ENCODE measurements at regions not wholly inside any gene's neighbourhood (a gene's known extent, or its start where the extent isn't known, plus 50 kb on each side); places are given as distances from the start of the nearest gene placed in this dataset.

- H3K27ac Mint-ChIP-seq, result no peak overlapping the region
- intact Hi-C loops (cut with micrococcal nuclease), result no loop called here
Measured at GRCh38 chr2:40820319-40820718, 368.4 kb upstream of the SLC8A1 start.

GRCh38 chr2:40823478-40823877 lies 371.6 kb upstream of the SLC8A1 start:
- no peaks in the 10 kb centered on the region for H3K27me3 Mint-ChIP-seq

More at GRCh38 chr2:40820319-40820718, 368.4 kb upstream of the SLC8A1 start:
- Mint-ChIP-seq H3K4me3 (no peak overlapping the region), H3K4me1 (peaks cover 1% of the 10 kb centered on the region), H3K27me3 (no peaks in the 10 kb centered on the region), H3K9me3 (no peaks in the 10 kb centered on the region), H3K36me3 (ENCODE audit: low read depth) (no peaks in the 10 kb centered on the region)
- DNase-seq, result no peak

DNA sequence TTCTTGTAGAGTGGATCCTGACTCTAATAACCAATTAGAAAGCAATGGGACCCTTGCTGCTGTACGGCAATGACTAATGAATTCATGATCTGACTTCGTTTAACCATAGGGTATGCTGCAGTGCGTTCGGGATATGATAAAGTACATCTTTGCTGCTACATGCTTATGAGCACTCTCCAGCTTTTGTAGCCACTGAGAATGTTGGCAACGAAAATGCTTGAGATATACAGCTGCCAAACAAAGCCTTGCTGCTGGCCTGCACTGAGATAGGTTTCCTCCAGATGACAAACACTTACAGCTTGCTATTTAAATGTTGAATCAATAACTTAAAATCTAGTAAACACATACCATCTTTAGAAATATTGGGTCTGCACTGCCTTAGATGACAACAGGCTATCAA lies 372.4 kb upstream of the SLC8A1 start:
- Mint-ChIP-seq H3K4me1 (peaks cover 1% of the 10 kb centered on the region), H3K27me3 (no peaks in the 10 kb centered on the region), H3K27ac (no peak overlapping the region), H3K4me3 (no peak overlapping the region), H3K9me3 (no peaks in the 10 kb centered on the region), H3K36me3 (ENCODE audit: low read depth) (no peaks in the 10 kb centered on the region)
- intact Hi-C loops (cut with micrococcal nuclease), result no loop called here
- no peak for DNase-seq

More at GRCh38 chr2:40823478-40823877, 371.6 kb upstream of the SLC8A1 start:
- no peak for DNase-seq
- intact Hi-C loops (cut with micrococcal nuclease), result no loop called here
- H3K9me3 Mint-ChIP-seq, result no peaks in the 10 kb centered on the region
- no peaks in the 10 kb centered on the region for H3K36me3 Mint-ChIP-seq (ENCODE audit: low read depth)
- no peak overlapping the region for H3K27ac Mint-ChIP-seq
- peaks cover 1% of the 10 kb centered on the region for H3K4me1 Mint-ChIP-seq
- H3K4me3 Mint-ChIP-seq, result no peak overlapping the region

- no peaks in the 10 kb centered on the region for H3K36me3 Mint-ChIP-seq (ENCODE audit: low read depth)
- DNase-seq, result no peak
- no peaks in the 10 kb centered on the region for H3K27me3 Mint-ChIP-seq
- peaks cover 1% of the 10 kb centered on the region for H3K4me1 Mint-ChIP-seq
- H3K27ac Mint-ChIP-seq, result no peak overlapping the region
- H3K9me3 Mint-ChIP-seq, result no peaks in the 10 kb centered on the region
- intact Hi-C loops (cut with micrococcal nuclease), result no loop called here
- no peak overlapping the region for H3K4me3 Mint-ChIP-seq
Measured at GRCh38 chr2:40827392-40827791, 375.5 kb upstream of the SLC8A1 start.

GRCh38 chr2:40831321-40831873 lies 379.5 kb upstream of the SLC8A1 start:
- intact Hi-C loops (cut with micrococcal nuclease), result no loop called here
- H3K4me3 Mint-ChIP-seq, result no peak overlapping the region

DNA sequence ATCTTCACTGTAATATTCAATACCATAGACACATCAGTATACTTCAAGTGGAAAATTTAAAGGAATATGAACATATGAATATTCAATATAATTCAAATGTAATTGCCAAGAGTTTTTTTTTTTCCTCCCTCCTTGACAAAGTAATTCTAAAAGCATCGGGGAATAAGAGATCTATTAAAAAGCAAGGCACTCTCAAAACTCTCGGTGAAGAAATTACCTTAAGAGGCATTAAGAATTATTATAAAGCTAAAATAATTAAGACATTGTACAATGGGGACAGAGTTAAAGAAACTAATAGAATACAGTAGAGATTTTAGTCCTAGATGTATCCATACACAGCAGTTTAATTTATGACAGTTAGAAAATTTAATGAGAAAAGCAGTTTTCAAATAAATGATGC lies 390.0 kb upstream of the SLC8A1 start:
- intact Hi-C loops (cut with micrococcal nuclease), result no loop called here
- no peaks in the 10 kb centered on the region for H3K27me3 Mint-ChIP-seq
- H3K9me3 Mint-ChIP-seq, result no peaks in the 10 kb centered on the region
- no peak for DNase-seq
- H3K36me3 Mint-ChIP-seq (ENCODE audit: low read depth), result no peaks in the 10 kb centered on the region
- no peaks in the 10 kb centered on the region for H3K4me1 Mint-ChIP-seq
- H3K4me3 Mint-ChIP-seq, result no peak overlapping the region
- no peak overlapping the region for H3K27ac Mint-ChIP-seq

More at GRCh38 chr2:40831321-40831873, 379.5 kb upstream of the SLC8A1 start:
- Mint-ChIP-seq H3K9me3 (peaks cover 6% of the 10 kb centered on the region), H3K27ac (no peak overlapping the region), H3K4me1 (no peaks in the 10 kb centered on the region), H3K36me3 (ENCODE audit: low read depth) (no peaks in the 10 kb centered on the region), H3K27me3 (no peaks in the 10 kb centered on the region)
- no peak for DNase-seq

- Mint-ChIP-seq H3K9me3 (no peaks in the 10 kb centered on the region), H3K27me3 (no peaks in the 10 kb centered on the region), H3K27ac (no peak overlapping the region), H3K4me1 (no peaks in the 10 kb centered on the region), H3K4me3 (no peak overlapping the region), H3K36me3 (ENCODE audit: low read depth) (no peaks in the 10 kb centered on the region)
- DNase-seq, result no peak
- intact Hi-C loops (cut with micrococcal nuclease), result no loop called here
Measured at GRCh38 chr2:40844353-40845277, 392.7 kb upstream of the SLC8A1 start.

DNA sequence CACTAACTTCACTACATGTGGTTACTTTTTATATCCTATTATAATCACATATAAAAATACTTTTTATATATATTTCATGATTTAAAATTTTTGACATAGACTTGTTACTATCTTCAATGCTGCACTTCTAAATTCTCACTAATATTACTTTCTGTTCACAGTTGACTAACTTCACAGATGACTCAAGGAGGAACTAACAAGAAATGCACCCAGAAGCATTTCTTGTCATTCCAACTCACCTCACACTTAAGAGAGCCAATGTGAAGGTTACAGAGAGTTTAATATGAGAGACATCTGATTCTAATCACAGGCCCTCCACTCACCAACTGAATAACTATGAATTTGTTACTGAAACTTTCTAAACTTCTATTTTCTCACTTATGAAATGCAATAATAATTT lies 399.8 kb upstream of the SLC8A1 start:
- no peaks in the 10 kb centered on the region for H3K9me3 Mint-ChIP-seq
- H3K4me3 Mint-ChIP-seq, result no peak overlapping the region
- H3K27me3 Mint-ChIP-seq, result no peaks in the 10 kb centered on the region
- H3K27ac Mint-ChIP-seq, result no peak overlapping the region
- intact Hi-C loops (cut with micrococcal nuclease), result no loop called here
- no peaks in the 10 kb centered on the region for H3K4me1 Mint-ChIP-seq
- no peaks in the 10 kb centered on the region for H3K36me3 Mint-ChIP-seq (ENCODE audit: low read depth)
- DNase-seq, result no peak

DNA sequence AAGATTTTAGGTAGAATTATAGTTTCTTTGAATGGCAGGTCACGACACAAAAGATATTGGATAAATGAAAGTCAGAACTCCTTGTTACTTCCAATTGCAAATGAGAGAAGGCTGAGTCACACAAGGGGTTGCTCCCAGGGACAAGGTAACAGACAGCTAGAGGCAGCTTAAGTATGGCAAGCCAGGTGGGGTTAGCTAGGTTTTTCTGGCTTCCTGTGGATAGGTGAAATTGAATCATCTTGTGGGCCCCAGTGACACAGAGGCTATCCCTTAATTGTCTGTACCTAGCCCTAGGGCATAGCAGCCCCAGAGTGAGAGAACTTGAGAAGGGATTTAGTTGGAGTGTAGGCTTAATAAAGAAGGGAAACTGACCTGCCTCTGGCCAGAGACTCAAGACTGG lies 407.7 kb upstream of the SLC8A1 start:
- intact Hi-C loops (cut with micrococcal nuclease), result no loop called here
- H3K27me3 Mint-ChIP-seq, result no peaks in the 10 kb centered on the region
- H3K9me3 Mint-ChIP-seq, result no peaks in the 10 kb centered on the region
- H3K4me3 Mint-ChIP-seq, result no peak overlapping the region
- no peaks in the 10 kb centered on the region for H3K4me1 Mint-ChIP-seq
- no peaks in the 10 kb centered on the region for H3K36me3 Mint-ChIP-seq (ENCODE audit: low read depth)
- DNase-seq, result no peak
- H3K27ac Mint-ChIP-seq, result no peak overlapping the region

DNA sequence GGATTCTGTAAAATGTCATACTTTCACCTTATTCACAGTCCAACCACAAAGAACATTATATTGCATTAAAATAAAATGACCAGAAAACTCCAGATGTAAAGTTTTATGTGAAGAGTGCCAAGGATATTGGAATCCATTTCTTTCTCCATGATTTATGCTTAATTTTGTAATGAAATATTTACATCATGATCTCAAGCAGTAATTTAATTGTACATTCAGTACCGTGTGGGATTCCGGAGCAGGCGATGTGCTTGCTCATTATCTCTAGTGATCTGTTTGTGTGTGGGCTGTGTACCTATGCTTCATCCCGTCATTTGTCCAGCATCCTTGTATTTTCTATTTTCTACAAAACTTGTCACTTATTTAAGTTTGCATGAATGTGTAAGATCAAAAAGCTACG lies 415.9 kb upstream of the SLC8A1 start:
- Mint-ChIP-seq H3K9me3 (no peaks in the 10 kb centered on the region), H3K4me3 (no peak overlapping the region), H3K4me1 (no peaks in the 10 kb centered on the region), H3K36me3 (ENCODE audit: low read depth) (no peaks in the 10 kb centered on the region), H3K27me3 (no peaks in the 10 kb centered on the region), H3K27ac (no peak overlapping the region)
- intact Hi-C loops (cut with micrococcal nuclease), result no loop called here
- DNase-seq, result no peak

DNA sequence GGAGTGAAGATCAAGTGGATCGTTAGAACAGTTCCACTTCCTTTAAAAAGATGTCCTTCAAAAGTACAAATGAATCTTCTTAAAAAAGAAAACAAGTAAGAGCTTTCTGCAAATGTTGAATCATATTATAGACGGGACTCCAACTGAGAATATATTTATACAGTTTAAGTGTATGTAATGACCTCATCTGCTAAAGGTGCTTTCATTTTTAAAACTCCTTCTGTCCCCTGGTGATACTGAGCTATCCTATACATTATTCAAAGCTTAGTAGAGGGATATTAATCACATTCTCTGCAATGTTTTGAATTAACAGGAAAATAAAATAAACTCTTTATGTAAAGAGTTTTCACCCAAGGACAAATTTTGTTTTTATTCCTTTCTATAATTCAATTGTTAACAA lies 420.7 kb upstream of the SLC8A1 start:
- Mint-ChIP-seq H3K9me3 (no peaks in the 10 kb centered on the region), H3K4me3 (no peak overlapping the region), H3K4me1 (no peaks in the 10 kb centered on the region), H3K27me3 (no peaks in the 10 kb centered on the region), H3K36me3 (ENCODE audit: low read depth) (no peaks in the 10 kb centered on the region), H3K27ac (no peak overlapping the region)
- intact Hi-C loops (cut with micrococcal nuclease), result no loop called here
- DNase-seq, result no peak

DNA sequence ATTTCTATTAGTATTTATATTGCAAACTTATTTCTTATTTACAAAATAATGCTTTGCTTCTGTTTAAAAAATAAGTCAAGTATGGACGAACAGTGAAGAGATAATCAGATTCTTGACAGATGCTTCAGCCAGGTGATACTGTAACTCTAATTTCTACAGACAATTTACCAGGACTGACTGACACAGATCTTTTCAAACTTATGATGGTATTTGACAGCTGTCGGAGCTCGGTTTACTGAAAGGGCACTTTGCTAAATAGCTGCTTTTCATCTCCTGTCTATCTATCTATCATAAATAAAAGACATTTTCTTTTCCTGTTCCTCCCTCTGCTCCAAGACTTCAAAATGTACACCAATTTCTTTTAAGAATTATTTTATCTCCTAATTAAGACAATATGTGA lies 422.5 kb upstream of the SLC8A1 start:
- Mint-ChIP-seq H3K27ac (no peak overlapping the region), H3K4me3 (no peak overlapping the region), H3K27me3 (no peaks in the 10 kb centered on the region), H3K4me1 (no peaks in the 10 kb centered on the region), H3K36me3 (ENCODE audit: low read depth) (no peaks in the 10 kb centered on the region), H3K9me3 (no peaks in the 10 kb centered on the region)
- no peak for DNase-seq
- intact Hi-C loops (cut with micrococcal nuclease), result no loop called here

DNA sequence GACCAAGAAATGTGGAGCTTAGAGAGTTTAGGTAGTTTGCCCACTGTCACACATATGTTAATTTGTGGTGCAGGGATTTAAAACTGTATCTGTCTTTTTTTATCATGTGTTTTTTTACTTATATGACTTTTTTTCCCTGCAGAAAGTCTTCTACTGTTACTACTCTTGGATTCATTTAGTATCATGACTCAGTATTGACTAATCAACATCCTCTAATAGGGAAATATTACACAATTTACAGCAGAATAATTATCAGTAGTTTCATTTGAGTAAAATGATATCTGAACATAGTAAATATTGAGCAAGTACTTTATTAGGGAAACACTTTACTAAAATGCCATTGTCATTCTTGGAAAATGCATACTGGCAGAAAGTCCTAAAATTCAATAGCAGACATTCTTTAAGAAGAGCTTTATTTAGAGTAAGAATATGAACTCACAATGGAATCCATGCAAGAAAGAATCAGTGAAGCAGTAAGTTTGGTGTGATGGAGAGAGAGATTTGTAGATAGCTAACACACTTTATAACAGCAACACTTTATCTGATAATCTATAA lies 425.9 kb upstream of the SLC8A1 start:
- DNase-seq, result no peak
- Mint-ChIP-seq H3K4me3 (no peak overlapping the region), H3K27ac (no peak overlapping the region), H3K9me3 (no peaks in the 10 kb centered on the region), H3K4me1 (no peaks in the 10 kb centered on the region), H3K27me3 (no peaks in the 10 kb centered on the region), H3K36me3 (ENCODE audit: low read depth) (no peaks in the 10 kb centered on the region)
- intact Hi-C loops (cut with micrococcal nuclease), result no loop called here

- no peaks in the 10 kb centered on the region for H3K36me3 Mint-ChIP-seq (ENCODE audit: low read depth)
- no peak overlapping the region for H3K4me3 Mint-ChIP-seq
- H3K27me3 Mint-ChIP-seq, result no peaks in the 10 kb centered on the region
- H3K9me3 Mint-ChIP-seq, result no peaks in the 10 kb centered on the region
- H3K27ac Mint-ChIP-seq, result no peak overlapping the region
- intact Hi-C loops (cut with micrococcal nuclease), result no loop called here
- no peaks in the 10 kb centered on the region for H3K4me1 Mint-ChIP-seq
- no peak for DNase-seq
Measured at GRCh38 chr2:40879305-40879704, 427.4 kb upstream of the SLC8A1 start.

All from activated CD4-positive, alpha-beta T cell treated with anti-CD3 and anti-CD28 coated beads, Interleukin-2, amount 10 ng/mL, durations not matched to agents 24 days and 14 days (primary cell).